GM12874 (cell line): ENCODE measurements at regions not wholly inside any gene's neighbourhood (a gene's known extent, or its start where the extent isn't known, plus 50 kb on each side); places are given as distances from the start of the nearest gene placed in this dataset.

Source experiments
- TF ChIP-seq, protein P1 (sequence below): IDR thresholded peaks from 2 replicates; pipeline ENCODE4 v1.5.1; 2011; ENCODE audit warnings: low read depth, mild to moderate bottlenecking, control low read depth, low read length, moderate library complexity; ENCODE audit not compliant: insufficient read depth

GRCh38 chr6:17012421-17013225 is 89.2 kb upstream of the STMND1 start:
- TF ChIP-seq, protein P1, sequence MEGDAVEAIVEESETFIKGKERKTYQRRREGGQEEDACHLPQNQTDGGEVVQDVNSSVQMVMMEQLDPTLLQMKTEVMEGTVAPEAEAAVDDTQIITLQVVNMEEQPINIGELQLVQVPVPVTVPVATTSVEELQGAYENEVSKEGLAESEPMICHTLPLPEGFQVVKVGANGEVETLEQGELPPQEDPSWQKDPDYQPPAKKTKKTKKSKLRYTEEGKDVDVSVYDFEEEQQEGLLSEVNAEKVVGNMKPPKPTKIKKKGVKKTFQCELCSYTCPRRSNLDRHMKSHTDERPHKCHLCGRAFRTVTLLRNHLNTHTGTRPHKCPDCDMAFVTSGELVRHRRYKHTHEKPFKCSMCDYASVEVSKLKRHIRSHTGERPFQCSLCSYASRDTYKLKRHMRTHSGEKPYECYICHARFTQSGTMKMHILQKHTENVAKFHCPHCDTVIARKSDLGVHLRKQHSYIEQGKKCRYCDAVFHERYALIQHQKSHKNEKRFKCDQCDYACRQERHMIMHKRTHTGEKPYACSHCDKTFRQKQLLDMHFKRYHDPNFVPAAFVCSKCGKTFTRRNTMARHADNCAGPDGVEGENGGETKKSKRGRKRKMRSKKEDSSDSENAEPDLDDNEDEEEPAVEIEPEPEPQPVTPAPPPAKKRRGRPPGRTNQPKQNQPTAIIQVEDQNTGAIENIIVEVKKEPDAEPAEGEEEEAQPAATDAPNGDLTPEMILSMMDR, result no peak

DNA sequence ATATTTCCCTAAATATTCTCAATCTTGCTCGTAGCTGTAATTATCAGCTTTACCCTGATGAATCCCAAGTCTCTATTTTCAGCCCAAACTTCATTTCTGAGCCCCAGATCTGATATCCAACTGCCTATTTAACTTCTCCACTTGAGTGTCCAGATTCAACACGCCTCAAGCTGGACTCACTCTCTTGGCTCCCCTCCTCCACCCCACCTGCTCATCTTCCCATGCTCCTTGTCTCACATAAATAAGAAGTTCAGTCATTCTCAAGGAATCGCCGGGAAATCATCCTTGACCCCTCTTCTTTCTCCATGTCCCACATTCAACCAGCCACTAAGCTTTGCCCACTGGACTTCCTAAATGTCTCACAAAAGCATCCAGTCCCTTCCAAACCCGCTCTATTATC is 89.9 kb upstream of the STMND1 start:
- TF ChIP-seq, protein P1, result no peak

DNA sequence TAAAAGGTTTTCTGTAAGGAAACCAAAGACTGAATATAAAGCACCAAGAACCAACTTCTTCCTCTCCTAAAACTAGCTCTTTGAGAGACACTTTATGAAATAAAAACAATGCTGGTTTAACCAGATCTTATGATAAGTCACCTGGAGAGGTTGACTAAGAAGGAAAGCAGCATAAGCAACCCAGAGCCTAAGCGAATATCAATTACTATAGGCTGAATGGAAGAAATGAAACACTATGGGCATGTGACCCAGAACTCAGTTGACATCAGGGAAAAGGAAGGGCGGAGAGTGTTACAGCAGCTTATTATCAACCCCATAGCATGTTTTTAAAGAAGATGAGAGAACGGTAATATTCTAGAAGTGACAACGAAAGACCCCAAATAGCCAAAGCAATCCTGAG is 94.1 kb upstream of the STMND1 start:
- TF ChIP-seq, protein P1, result no peak

- TF ChIP-seq, protein P1, result no peak
Observed at GRCh38 chr6:17006543-17006942, 95.3 kb upstream of the STMND1 start.

GRCh38 chr6:17004269-17004668 is 97.6 kb upstream of the STMND1 start:
- TF ChIP-seq, protein P1, result no peak

DNA sequence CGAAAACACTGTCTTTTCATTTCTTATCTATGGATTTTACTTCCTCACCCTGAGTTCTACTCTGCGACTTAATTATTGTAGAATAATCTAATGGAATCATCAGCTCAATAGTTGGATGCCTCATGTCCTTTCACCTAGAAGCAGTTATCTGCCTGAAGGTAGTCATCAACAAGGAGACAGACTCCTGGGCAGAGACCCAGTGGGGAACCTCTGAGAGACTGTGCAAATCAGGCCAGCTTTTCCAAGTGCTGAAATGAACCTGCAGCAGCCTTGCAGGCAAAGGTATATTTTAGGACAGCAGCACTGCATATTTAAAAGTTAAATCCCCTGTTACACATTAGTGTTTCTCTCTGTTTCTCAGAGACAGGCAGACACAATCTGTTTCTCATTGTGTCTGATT is 99.7 kb upstream of the STMND1 start:
- TF ChIP-seq, protein P1, result no peak

DNA sequence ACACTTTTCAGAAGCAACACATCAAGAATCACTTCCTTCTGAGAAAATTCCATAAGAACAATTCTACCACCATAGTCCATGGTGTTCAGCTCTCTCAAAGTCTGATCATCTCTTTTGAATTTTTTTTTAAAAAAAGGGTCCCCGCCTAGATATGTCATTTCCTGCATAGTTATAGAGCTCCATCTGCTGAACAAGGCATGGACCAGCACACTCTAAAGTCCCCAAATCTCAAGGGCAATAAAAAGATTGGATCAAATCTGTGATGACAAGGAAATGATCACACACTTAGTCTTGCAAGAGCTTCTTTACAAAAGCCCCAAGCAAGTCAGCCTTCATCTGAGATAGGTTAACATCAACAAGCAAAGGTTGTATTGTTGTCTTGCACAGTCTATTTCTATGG is 100.7 kb upstream of the STMND1 start:
- TF ChIP-seq, protein P1, result no peak
